ENCODE measurements at regions not wholly inside any gene's neighbourhood (a gene's known extent, or its start where the extent isn't known, plus 50 kb on each side); places are given as distances from the start of the nearest gene placed in this dataset.

DNA sequence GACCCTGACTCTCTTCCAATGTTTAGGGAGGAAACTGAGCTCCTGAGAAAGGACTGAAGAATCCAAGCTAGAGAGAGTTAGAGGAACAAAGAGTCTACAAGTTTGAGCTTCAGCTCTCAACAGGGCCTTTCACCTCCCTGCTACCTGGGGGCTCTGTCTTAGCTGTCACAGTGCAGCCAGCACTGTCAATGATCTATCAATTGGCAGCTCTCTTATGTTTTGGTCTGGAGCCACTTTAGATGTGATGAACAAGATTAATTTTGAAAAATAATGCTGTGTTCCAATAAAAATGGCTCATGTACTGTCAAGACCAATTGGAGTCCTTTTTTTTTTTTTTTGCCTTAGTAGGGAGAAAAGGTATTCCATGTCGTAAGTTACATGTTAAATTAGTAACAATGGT, 215.8 kb upstream of the TRIB2 start:
- no peak overlapping the region for H3K4me3 ChIP-seq (ENCODE audit: low read length)
- no peak for DNase-seq (ENCODE audit: low read depth)
- TF ChIP-seq, protein P1, sequence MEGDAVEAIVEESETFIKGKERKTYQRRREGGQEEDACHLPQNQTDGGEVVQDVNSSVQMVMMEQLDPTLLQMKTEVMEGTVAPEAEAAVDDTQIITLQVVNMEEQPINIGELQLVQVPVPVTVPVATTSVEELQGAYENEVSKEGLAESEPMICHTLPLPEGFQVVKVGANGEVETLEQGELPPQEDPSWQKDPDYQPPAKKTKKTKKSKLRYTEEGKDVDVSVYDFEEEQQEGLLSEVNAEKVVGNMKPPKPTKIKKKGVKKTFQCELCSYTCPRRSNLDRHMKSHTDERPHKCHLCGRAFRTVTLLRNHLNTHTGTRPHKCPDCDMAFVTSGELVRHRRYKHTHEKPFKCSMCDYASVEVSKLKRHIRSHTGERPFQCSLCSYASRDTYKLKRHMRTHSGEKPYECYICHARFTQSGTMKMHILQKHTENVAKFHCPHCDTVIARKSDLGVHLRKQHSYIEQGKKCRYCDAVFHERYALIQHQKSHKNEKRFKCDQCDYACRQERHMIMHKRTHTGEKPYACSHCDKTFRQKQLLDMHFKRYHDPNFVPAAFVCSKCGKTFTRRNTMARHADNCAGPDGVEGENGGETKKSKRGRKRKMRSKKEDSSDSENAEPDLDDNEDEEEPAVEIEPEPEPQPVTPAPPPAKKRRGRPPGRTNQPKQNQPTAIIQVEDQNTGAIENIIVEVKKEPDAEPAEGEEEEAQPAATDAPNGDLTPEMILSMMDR (IDR thresholded peaks at IDR 0.05; ENCODE audit: insufficient read depth, low read depth, low read length, missing control alignments), result no peak

DNA sequence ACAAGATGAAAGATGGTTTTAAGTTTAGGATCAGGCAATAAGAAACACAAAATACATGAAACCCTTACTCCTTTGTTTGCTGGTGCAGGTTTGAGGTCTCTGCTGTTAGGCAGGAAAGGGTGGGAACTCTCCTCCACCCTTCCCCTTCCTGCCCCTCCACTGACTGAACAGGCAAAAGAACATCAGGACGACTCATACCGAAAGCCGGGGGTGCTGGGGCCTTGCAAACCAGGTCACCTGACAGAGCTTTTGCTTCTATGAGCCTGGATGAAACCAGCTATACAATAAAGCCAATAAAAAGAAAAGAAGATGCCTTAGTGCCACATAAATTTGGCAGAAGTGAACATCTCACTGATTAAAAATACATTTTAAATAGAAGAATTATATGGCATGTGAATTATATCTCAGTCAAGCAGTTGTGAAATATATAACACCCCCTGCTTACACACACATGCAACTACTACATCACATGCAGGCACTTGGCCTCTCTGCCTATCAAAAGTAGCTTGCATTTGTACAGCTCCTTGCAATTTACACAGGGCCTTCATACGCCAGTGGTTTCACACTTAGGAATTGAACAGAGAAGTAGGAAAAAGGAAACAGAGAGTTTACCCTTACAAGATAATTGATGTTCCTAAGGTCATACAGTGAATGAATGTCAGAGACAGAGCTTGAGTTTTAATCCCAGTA, 215.1 kb upstream of the TRIB2 start:
- DNase-seq (ENCODE audit: low read depth), result peak; percentile 32
- TF ChIP-seq, protein P1 (IDR thresholded peaks at IDR 0.05; ENCODE audit: insufficient read depth, low read depth, low read length, missing control alignments), result no peak
- no peak overlapping the region for H3K4me3 ChIP-seq (ENCODE audit: low read length)

DNA sequence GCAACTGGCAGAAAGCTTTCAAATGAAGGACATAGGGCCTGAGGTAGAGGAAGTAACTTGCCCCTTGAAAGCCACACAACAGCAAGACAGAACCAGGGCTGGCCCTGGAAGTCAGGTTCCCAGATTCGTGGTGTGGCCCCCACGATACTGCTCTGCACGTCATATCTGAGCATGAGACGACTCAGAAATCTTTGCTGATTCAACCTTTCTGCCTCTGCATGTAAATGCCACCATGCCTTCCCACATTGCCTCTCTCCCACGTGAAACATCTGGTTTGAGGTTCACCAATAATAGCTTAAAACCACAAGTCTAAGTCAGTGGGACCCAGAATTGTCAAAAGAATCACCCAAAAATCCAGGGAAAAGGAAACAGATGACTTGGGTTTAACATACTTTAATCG, 214.0 kb upstream of the TRIB2 start:
- TF ChIP-seq, protein P1 (IDR thresholded peaks at IDR 0.05; ENCODE audit: insufficient read depth, low read depth, low read length, missing control alignments), result no peak
- no peak for DNase-seq (ENCODE audit: low read depth)
- H3K4me3 ChIP-seq (ENCODE audit: low read length), result no peak overlapping the region

DNA sequence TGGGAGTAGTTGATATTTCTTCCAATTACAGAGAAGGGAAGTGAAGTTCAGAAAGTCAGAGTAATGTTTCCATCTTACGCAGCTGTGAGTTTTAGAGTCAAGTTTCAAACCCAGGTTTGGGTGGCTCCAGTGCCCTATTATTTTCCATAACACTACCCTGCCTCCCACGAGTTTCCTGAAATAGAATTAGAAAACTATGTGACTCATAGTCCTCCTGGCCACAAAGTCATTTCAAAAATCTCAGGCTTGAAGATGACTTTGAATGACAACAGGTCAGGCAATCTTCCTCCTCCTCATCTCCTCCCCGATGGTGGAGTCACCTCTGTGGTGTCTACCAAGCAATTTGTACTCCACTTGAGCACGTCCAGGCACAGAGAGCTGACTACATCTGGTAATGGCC, 212.3 kb upstream of the TRIB2 start:
- peak; percentile 17 for DNase-seq (ENCODE audit: low read depth)
- TF ChIP-seq, protein P1 (IDR thresholded peaks at IDR 0.05; ENCODE audit: insufficient read depth, low read depth, low read length, missing control alignments), result no peak
- H3K4me3 ChIP-seq (ENCODE audit: low read length), result no peak overlapping the region

DNA sequence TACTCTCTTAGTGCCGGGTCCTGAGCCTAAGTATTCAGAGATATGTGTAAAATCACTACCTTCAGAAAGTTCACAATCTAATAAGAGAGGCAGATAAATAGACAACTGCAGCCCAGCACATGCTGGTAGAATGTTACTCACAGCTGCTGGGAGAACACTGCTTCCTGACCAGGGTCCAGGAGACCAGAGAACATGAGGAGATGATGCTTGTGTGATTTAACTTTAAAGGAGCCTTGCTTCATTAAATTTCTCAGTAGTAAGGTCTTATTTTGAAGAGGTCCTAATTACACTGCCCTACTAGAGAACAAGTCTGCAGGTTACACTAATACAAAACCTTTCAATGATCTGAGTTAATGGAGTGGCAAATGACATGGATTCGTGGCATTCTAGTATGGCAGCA, 209.9 kb upstream of the TRIB2 start:
- H3K4me3 ChIP-seq (ENCODE audit: low read length), result no peak overlapping the region
- TF ChIP-seq, protein P1 (IDR thresholded peaks at IDR 0.05; ENCODE audit: insufficient read depth, low read depth, low read length, missing control alignments), result no peak
- DNase-seq (ENCODE audit: low read depth), result no peak

DNA sequence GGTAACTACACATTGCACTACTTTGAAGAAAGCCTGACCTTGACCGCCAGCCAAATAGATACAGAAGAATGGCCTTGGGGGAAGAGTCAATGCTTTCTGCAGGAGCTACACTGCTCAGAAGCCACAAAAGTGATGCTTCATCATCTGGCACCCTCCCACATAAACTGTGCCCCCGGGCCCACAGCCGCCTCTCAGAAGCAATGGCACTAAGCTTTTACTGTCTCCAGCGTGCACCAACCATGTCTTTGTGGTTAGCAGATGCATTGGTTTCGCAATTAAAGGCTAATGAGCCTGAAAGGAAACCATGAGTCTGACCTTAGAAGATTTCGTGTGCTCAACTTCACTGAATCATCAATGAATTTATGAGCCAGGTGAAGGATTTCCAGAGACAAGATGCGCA, 209.4 kb upstream of the TRIB2 start:
- no peak overlapping the region for H3K4me3 ChIP-seq (ENCODE audit: low read length)
- peak; percentile 99 for DNase-seq (ENCODE audit: low read depth)
- TF ChIP-seq, protein P1 (IDR thresholded peaks at IDR 0.05; ENCODE audit: insufficient read depth, low read depth, low read length, missing control alignments), result no peak

DNA sequence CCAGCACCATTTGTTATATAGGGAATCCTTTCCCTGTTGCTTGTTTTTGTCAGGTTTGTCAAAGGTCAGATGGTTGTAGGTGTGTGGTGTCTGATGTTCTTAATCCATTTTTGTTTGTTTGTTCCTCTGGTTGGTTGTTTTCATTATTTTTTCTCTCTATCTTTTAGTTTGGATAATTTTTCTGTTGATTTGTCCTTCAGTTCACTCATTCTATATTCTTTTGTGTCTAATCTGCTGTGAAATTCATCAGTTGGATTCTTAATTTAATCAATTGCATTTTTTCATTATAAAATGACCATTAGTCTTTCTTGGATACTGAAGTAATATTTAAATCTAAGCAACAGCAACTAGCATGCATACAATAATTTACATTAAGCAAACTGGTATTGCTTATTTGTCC, 206.7 kb upstream of the TRIB2 start:
- no peak for DNase-seq (ENCODE audit: low read depth)
- no peak overlapping the region for H3K4me3 ChIP-seq (ENCODE audit: low read length)
- TF ChIP-seq, protein P1 (IDR thresholded peaks at IDR 0.05; ENCODE audit: insufficient read depth, low read depth, low read length, missing control alignments), result no peak
